ENCODE measurements at regions not wholly inside any gene's neighbourhood (a gene's known extent, or its start where the extent isn't known, plus 50 kb on each side); places are given as distances from the start of the nearest gene placed in this dataset.

DNA sequence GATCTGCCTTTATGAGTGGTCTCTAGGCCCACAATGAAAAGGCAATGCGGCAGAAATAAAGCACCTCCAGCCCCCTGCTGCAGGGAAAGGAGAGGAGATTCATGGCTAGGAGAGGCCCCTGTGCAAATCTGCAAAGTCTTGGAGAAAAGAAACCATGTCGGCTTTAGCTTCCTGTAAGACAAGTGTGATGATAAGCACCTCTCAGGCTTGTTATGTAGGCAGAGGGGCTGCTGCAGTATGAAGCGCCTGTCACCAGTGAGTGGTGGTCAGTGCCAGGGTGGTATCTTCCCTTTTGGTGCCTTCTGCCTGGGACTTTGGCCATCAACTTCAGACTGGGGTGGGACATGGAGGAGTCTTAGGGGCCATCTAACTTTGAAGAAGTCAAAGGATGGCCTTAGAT is 59.2 kb upstream of the ARHGEF3 start:
- Histone ChIP-seq H3K36me3 (no peaks in the 10 kb centered on the region), H3K4me1 (peaks cover 0 to 24% (median 15%) of the 10 kb centered on the region in 4 donors), H3K9me3 (no peaks in the 10 kb centered on the region), H3K4me3 (no peak overlapping the region), H3K27ac (replicated peaks in 1 of 4) (no peak overlapping the region), H3K27me3 (no peaks in the 10 kb centered on the region)
- no peak for TF ChIP-seq POLR2A (IDR thresholded peaks at IDR 0.05; ENCODE audit: low read depth)
- TF ChIP-seq EP300 (IDR thresholded peaks at IDR 0.05): no peak
- no peak for TF ChIP-seq POLR2AphosphoS5 (IDR thresholded peaks at IDR 0.05)
- TF ChIP-seq, protein P1, sequence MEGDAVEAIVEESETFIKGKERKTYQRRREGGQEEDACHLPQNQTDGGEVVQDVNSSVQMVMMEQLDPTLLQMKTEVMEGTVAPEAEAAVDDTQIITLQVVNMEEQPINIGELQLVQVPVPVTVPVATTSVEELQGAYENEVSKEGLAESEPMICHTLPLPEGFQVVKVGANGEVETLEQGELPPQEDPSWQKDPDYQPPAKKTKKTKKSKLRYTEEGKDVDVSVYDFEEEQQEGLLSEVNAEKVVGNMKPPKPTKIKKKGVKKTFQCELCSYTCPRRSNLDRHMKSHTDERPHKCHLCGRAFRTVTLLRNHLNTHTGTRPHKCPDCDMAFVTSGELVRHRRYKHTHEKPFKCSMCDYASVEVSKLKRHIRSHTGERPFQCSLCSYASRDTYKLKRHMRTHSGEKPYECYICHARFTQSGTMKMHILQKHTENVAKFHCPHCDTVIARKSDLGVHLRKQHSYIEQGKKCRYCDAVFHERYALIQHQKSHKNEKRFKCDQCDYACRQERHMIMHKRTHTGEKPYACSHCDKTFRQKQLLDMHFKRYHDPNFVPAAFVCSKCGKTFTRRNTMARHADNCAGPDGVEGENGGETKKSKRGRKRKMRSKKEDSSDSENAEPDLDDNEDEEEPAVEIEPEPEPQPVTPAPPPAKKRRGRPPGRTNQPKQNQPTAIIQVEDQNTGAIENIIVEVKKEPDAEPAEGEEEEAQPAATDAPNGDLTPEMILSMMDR (IDR thresholded peaks at IDR 0.05): no peak
- DNase-seq (ENCODE audit: extremely low spot score): no peak
- 86% methylated on average over 3 of the region's 3 CpGs for WGBS
- intact Hi-C loops (cut with DNase I): no loop called here

DNA sequence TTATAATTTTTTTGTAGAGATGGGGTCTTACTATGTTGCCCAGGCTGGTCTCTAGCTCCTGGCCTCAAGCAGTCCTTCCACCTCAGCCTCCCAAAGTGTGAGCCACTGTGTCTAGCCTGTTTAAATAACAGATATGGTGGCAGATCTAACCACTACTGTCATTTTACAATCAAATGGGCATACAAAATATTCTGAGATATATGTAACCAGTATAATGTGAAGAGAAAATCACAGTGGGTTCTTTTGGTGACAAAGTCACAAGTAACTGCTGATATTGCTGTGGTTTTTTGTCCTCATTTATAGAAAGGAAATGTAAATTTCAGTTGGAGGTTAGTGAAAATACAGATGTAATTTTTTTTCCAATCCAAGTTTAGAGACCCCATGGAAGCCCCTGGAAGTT is 58.6 kb upstream of the ARHGEF3 start:
- Histone ChIP-seq H3K27ac (replicated peaks in 1 of 4) (no peak overlapping the region), H3K36me3 (no peaks in the 10 kb centered on the region), H3K9me3 (no peaks in the 10 kb centered on the region), H3K27me3 (no peaks in the 10 kb centered on the region), H3K4me3 (no peak overlapping the region), H3K4me1 (peaks cover 0 to 24% (median 15%) of the 10 kb centered on the region in 4 donors)
- TF ChIP-seq POLR2A (IDR thresholded peaks at IDR 0.05; ENCODE audit: low read depth): no peak
- no peak for TF ChIP-seq POLR2AphosphoS5 (IDR thresholded peaks at IDR 0.05)
- TF ChIP-seq EP300 (IDR thresholded peaks at IDR 0.05): no peak
- TF ChIP-seq, protein P1 (IDR thresholded peaks at IDR 0.05): no peak
- DNase-seq (ENCODE audit: extremely low spot score): no peak
- intact Hi-C loops (cut with DNase I): no loop called here

DNA sequence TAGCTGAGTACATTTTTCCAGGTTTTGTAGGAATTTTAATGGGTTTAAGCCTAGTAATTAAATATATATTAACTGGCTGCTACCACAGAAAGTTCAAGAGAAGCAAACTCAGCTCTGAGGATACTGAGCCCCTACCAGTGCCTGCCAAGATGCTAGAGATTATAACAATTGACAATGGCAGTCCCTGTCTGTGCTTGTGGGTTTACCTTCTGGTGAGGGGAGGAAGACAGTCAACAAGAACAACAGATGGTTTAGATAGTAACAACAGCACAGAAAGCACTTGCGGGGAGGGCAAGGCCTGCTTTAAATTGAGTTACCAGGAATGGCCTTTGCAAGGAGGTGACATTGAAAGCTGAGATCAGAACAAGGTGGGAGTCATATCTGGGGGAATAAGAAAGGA is 56.6 kb upstream of the ARHGEF3 start:
- TF ChIP-seq, protein P1 (IDR thresholded peaks at IDR 0.05): no peak
- TF ChIP-seq EP300 (IDR thresholded peaks at IDR 0.05): no peak
- no peak for TF ChIP-seq POLR2AphosphoS5 (IDR thresholded peaks at IDR 0.05)
- no peak for TF ChIP-seq POLR2A (IDR thresholded peaks at IDR 0.05; ENCODE audit: low read depth)

DNA sequence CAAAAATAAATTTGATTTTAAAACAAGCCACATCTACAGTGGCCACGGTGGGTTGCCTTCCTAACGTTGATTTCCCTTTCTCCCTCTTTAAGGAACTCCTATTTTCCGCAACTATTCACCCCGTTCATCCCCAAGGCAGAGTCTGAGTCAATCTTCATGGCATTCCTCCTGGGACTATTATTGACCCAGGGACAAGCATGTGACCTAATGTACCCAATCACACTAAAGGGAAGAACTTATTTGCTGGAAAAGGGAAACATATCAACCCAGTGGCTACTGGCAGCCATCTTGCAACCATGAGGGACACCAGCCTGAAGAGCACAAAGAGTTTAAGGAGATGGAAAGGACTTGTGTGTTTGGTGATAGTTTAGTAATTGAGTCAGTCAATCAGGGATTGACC is 55.4 kb upstream of the ARHGEF3 start:
- no peak for DNase-seq (ENCODE audit: extremely low spot score)
- H3K36me3 ChIP-seq: no peaks in the 10 kb centered on the region
- H3K4me3 ChIP-seq: no peak overlapping the region
- H3K27me3 ChIP-seq: no peaks in the 10 kb centered on the region
- peaks cover 0 to 14% (median 10%) of the 10 kb centered on the region in 4 donors for H3K4me1 ChIP-seq
- intact Hi-C loops (cut with DNase I): no loop called here
- H3K9me3 ChIP-seq: no peaks in the 10 kb centered on the region
- H3K27ac ChIP-seq (replicated peaks in 1 of 4): no peak overlapping the region
- TF ChIP-seq EP300 (IDR thresholded peaks at IDR 0.05) (no peak), POLR2A (IDR thresholded peaks at IDR 0.05; ENCODE audit: low read depth) (no peak), POLR2AphosphoS5 (IDR thresholded peaks at IDR 0.05) (no peak)
- TF ChIP-seq, protein P1 (IDR thresholded peaks at IDR 0.05): no peak
- WGBS: 85% methylated on average over 4 of the region's 4 CpGs

More for the DNA sequence above, 56.6 kb upstream of the ARHGEF3 start:
- intact Hi-C loops (cut with DNase I): no loop called here
- no peaks in the 10 kb centered on the region for H3K27me3 ChIP-seq
- WGBS: 79% methylated on average over 1 of the region's 1 CpG
- H3K9me3 ChIP-seq: no peaks in the 10 kb centered on the region
- no peaks in the 10 kb centered on the region for H3K36me3 ChIP-seq
- peaks cover 0 to 24% (median 15%) of the 10 kb centered on the region in 4 donors for H3K4me1 ChIP-seq
- DNase-seq (ENCODE audit: extremely low spot score): no peak
- no peak overlapping the region for H3K4me3 ChIP-seq
- no peak overlapping the region for H3K27ac ChIP-seq (replicated peaks in 1 of 4)

DNA sequence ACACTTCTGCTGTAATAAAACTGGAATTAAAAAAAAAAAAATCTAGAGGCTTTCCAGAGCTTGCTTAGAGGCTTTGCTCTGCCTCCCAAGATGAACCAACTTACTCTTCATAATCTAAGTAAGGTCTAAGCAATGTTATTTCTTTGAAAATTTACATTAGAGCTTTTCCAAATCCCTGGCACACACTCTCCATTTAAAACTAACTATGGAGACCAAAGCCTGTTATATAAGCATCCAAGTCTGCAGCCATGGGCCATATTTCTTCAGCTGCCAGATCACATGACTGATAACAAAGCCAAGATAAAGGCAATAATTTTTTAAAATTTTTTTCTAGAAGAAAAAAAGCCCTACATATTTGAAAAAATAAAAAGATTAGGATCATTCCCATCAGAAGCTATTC is 55.0 kb upstream of the ARHGEF3 start:
- no peak for DNase-seq (ENCODE audit: extremely low spot score)
- H3K4me3 ChIP-seq: no peak overlapping the region
- TF ChIP-seq EP300 (IDR thresholded peaks at IDR 0.05) (no peak), POLR2A (IDR thresholded peaks at IDR 0.05; ENCODE audit: low read depth) (no peak), POLR2AphosphoS5 (IDR thresholded peaks at IDR 0.05) (no peak)
- TF ChIP-seq, protein P1 (IDR thresholded peaks at IDR 0.05): no peak
- H3K27ac ChIP-seq (replicated peaks in 1 of 4): no peak overlapping the region
- no peaks in the 10 kb centered on the region for H3K27me3 ChIP-seq
- H3K4me1 ChIP-seq: peaks cover 0 to 10% (median 6%) of the 10 kb centered on the region in 4 donors
- intact Hi-C loops (cut with DNase I): no loop called here
- no peaks in the 10 kb centered on the region for H3K9me3 ChIP-seq
- no peaks in the 10 kb centered on the region for H3K36me3 ChIP-seq
